Activated T-helper 2 cell treated with anti-CD3 and anti-CD28 coated beads, Interferon-gamma antibody, Interleukin-2, Interleukin-4, amounts not matched to agents 10 μg/mL and 5 μg/mL and 100 μg/mL, durations not matched to agents 14 hours and 24 hours and 36 hours (primary cell): ENCODE measurements at regions not wholly inside any gene's neighbourhood (a gene's known extent, or its start where the extent isn't known, plus 50 kb on each side); places are given as distances from the start of the nearest gene placed in this dataset.
"Not testable (repeated sequence)": the region's sequence is repeated elsewhere in the genome, so short reads cannot be mapped to it uniquely, and the experiment has no call there.

Experiments
- DNase-seq: peaks from one replicate; pipeline ENCODE4 v3.0.0; 2021; ENCODE audit warnings: low spot score
- H3K27ac Mint-ChIP-seq: one replicate; pipeline ENCODE4 v1.8.0; 2021; ENCODE audit warnings: mixed read lengths
- H3K27me3 Mint-ChIP-seq: one replicate; pipeline ENCODE4 v1.8.0; 2021; ENCODE audit warnings: low read depth, mixed read lengths
- H3K36me3 Mint-ChIP-seq: one replicate; pipeline ENCODE4 v1.8.0; 2021; ENCODE audit warnings: low read depth, mixed read lengths
- H3K4me1 Mint-ChIP-seq: one replicate; pipeline ENCODE4 v1.8.0; 2021; ENCODE audit warnings: low read depth, mixed read lengths
- H3K4me3 Mint-ChIP-seq: one replicate; pipeline ENCODE4 v1.8.0; 2021; ENCODE audit warnings: low read depth, mild to moderate bottlenecking, moderate library complexity, mixed read lengths
- H3K9me3 Mint-ChIP-seq: one replicate; pipeline ENCODE4 v1.8.0; 2021; ENCODE audit warnings: mixed read lengths
- intact Hi-C: fragments of 100-400 bp; cut with micrococcal nuclease; formaldehyde crosslinking; loops from one replicate; pipeline ENCODE4 v1.15.1; 2023

DNA sequence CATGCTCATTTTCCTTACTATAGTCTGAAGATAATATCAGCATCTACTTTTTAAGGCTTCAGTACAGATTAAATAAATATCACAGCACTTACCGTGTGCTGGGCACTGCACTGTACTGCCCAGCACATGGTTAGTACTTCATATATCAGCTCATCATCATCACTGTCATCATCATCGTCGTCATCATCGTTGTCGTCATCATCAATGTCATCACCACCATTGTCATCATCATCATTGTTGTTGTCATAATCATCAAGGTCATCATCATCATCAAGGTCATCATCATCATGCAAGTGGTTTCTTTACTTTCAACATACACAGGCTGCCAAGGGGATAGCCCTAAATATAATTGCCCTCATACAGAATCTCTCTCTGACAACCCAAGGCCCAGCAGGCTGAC lies 275.1 kb downstream of the ABCC12 start:
- peaks cover 7% of the 10 kb centered on the region for H3K27me3 Mint-ChIP-seq
- no peaks in the 10 kb centered on the region for H3K4me1 Mint-ChIP-seq
- H3K36me3 Mint-ChIP-seq: no peaks in the 10 kb centered on the region

DNA sequence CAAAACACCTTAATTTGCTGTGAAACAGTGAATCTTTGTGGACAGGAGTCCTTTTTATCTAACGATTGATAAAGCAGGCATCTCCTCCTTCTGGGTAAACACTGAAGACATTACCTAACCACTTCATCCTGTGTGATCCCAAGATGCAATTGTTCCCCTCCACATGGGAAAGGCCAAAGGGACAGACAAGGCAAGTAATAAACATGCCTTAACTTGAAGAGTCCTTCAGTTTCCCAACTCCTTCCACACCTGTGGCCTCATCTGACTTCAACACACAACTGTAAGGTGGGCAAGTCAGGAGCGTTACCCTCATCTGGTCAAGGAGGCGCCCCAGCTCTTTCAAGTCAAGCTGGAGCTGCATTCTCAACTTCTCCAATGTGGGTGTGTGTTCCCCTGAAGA lies 278.6 kb downstream of the ABCC12 start:
- Mint-ChIP-seq H3K4me3 (no peak overlapping the region), H3K27ac (no peak overlapping the region), H3K9me3 (no peaks in the 10 kb centered on the region), H3K27me3 (no peaks in the 10 kb centered on the region), H3K4me1 (no peaks in the 10 kb centered on the region), H3K36me3 (no peaks in the 10 kb centered on the region)
- intact Hi-C loops: no loop called here
- DNase-seq: no peak

More for the DNA sequence above, 275.1 kb downstream of the ABCC12 start:
- Mint-ChIP-seq H3K9me3 (no peaks in the 10 kb centered on the region), H3K27ac (no peak overlapping the region), H3K4me3 (no peak overlapping the region)
- intact Hi-C loops: no loop called here
- DNase-seq: no peak

DNA sequence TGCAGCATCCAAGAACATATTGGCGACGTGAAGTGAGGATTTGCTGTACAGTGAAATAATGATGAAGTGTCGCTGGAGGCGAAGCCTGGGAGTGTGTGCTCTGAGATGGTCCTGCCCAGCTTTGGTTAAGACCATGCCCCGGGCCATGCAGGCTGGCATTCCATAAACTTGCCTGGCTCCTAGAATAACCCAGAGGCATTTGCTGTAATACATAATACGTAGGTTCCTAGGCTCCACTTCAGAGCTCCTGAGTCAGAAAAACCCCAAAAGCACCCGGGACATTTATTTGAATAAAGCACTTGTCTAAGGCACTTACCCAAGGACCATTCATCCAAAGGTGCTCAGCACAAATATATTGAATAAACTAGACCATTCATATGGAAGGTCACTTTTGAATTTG lies 279.3 kb downstream of the ABCC12 start:
- no peaks in the 10 kb centered on the region for H3K36me3 Mint-ChIP-seq
- no peak for DNase-seq
- H3K27ac Mint-ChIP-seq: no peak overlapping the region
- no peaks in the 10 kb centered on the region for H3K27me3 Mint-ChIP-seq
- H3K4me3 Mint-ChIP-seq: no peak overlapping the region
- intact Hi-C loops: no loop called here
- H3K4me1 Mint-ChIP-seq: no peaks in the 10 kb centered on the region
- no peaks in the 10 kb centered on the region for H3K9me3 Mint-ChIP-seq

DNA sequence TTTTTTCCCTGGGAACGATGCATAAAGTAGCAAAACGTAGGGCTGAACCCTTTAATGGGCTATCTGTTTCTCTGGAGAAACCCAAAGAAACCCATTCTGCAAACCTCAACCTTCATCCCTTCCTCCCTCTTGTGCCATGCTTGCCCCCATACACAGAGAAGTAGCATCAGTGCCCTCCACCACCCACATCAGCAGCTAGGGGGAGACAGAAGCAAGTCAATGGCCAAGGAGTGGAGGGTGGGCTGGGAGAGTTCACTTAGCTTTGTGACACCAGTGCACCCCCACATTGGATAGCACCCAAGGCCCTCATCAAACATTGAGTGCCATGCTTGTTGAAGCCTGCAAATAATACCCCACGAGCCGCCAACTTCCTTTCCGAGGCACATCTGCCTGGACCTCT lies 282.4 kb downstream of the ABCC12 start:
- H3K36me3 Mint-ChIP-seq: no peaks in the 10 kb centered on the region
- H3K4me3 Mint-ChIP-seq: no peak overlapping the region
- no peak for DNase-seq
- intact Hi-C loops: no loop called here
- H3K4me1 Mint-ChIP-seq: no peaks in the 10 kb centered on the region
- H3K27ac Mint-ChIP-seq: no peak overlapping the region
- H3K9me3 Mint-ChIP-seq: peaks cover 3% of the 10 kb centered on the region
- H3K27me3 Mint-ChIP-seq: no peaks in the 10 kb centered on the region

DNA sequence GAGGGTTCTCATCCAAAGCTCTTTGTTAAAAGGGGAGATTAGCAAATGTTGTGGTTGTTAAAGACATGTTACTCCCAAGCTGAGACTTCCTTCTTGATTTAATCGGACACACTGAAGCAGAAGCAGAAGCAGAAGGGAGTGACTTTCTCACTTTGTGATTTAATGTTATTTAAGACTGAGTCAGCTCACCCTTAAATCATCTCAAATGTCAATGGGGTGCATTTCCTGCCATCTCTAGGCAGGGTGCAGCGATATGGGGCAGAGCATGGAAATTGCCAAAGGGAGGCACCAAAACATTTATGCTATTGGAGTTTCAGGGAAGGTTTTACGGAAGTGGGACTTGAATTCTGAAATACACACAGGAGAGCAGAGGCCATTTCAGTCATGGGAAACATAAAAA lies 283.6 kb downstream of the ABCC12 start:
- no peaks in the 10 kb centered on the region for H3K27me3 Mint-ChIP-seq
- intact Hi-C loops: no loop called here
- no peak overlapping the region for H3K4me3 Mint-ChIP-seq
- no peaks in the 10 kb centered on the region for H3K36me3 Mint-ChIP-seq
- H3K9me3 Mint-ChIP-seq: peaks cover 3% of the 10 kb centered on the region
- H3K4me1 Mint-ChIP-seq: no peaks in the 10 kb centered on the region
- H3K27ac Mint-ChIP-seq: no peak overlapping the region
- DNase-seq: no peak

DNA sequence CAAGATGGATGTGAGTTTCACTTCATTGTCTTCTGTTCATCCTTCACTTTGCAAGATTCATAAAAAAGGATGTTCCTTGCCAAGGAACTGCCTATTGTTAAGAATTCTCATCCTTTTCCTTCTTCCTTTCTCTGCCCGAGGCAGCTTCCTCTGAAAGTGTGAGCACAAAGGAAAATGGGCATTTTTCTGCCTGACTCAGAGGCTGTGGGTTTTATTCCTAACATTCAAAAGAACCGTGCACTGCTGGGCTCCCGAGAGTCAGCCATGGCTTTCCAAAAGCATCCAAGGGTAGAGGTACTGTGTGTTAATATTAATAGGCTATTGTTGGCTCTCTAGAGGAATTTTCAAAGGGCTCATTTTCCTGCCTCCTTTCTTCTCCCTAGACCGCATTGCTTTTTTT lies 289.4 kb downstream of the ABCC12 start:
- Mint-ChIP-seq H3K27me3 (peaks cover 1% of the 10 kb centered on the region), H3K4me3 (no peak overlapping the region), H3K9me3 (peaks cover 3% of the 10 kb centered on the region), H3K27ac (no peak overlapping the region), H3K4me1 (no peaks in the 10 kb centered on the region), H3K36me3 (no peaks in the 10 kb centered on the region)
- DNase-seq: no peak
- intact Hi-C loops: no loop called here

DNA sequence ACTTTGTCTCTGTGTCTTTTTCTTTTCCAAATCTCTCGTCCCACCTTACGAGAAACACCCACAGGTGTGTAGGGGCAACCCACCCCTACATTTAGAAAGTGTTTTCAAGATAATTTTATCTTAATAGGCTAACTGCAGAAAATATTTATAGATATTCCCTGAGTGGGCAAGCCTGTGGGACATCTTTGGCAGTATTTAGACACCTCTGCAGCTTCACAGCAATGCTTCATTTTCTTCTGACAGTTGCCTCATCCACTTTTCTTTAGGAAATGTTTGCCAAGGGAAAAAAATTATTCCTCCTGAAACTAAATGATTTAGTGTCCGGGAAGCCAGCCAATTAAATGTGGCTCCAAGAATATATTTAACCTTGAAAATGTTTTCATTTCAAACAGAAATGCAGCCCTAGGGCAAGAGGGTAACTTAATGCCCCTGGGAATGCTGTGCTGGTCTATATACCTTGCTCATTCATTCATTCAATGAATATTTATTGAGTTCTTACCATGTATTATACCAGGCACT lies 290.4 kb downstream of the ABCC12 start:
- intact Hi-C loops: no loop called here

DNA sequence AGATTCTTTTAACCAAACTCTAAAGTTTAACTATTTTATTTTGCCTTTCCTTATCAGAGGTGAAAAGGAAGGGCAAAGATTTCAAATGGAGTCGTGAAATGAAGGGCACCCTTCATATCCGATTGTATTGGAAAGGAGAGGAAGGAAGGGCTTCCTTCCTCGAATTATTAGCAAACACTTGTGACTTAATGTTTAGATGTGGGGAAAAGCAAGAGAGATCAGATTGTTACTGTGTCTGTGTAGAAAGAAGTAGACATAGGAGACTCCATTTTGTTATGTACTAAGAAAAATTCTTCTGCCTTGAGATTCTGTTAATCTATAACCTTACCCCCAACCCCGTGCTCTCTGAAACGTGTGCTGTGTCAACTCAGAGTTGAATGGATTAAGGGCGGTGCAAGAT lies 291.5 kb downstream of the ABCC12 start:
- DNase-seq, H3K4me1 Mint-ChIP-seq, H3K27me3 Mint-ChIP-seq, H3K4me3 Mint-ChIP-seq, H3K36me3 Mint-ChIP-seq, H3K27ac Mint-ChIP-seq, H3K9me3 Mint-ChIP-seq, intact Hi-C loops: not testable (repeated sequence)

More for the DNA sequence above, 290.4 kb downstream of the ABCC12 start:
- no peak for DNase-seq
- Mint-ChIP-seq H3K27ac (no peak overlapping the region), H3K36me3 (no peaks in the 10 kb centered on the region), H3K4me1 (no peaks in the 10 kb centered on the region), H3K4me3 (no peak overlapping the region), H3K27me3 (peaks cover 1% of the 10 kb centered on the region), H3K9me3 (no peaks in the 10 kb centered on the region)

DNA sequence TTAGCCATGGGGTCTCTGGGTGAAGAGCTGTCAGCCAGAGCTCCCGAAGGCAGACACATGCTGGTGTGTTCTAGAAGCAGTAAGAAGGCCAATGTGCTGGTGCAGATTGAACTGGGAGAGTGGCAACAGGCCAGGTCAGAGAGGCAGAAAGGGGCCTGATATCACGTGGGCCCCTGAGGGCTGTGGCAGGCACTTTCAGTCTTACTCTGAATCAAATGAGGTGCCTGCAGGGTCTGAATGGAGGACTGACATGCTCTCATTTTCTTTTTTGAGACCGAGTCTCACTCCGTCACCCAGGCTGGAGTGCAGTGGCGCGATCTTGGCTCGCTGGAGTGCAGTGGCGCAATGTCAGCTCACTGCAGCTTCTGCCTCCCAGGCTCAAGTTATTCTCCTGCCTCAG lies 293.8 kb downstream of the ABCC12 start:
- Mint-ChIP-seq H3K27ac (no peak overlapping the region), H3K36me3 (no peaks in the 10 kb centered on the region), H3K4me1 (no peaks in the 10 kb centered on the region), H3K9me3 (no peaks in the 10 kb centered on the region), H3K4me3 (no peak overlapping the region), H3K27me3 (peaks cover 1% of the 10 kb centered on the region)
- intact Hi-C loops: no loop called here
- no peak for DNase-seq

DNA sequence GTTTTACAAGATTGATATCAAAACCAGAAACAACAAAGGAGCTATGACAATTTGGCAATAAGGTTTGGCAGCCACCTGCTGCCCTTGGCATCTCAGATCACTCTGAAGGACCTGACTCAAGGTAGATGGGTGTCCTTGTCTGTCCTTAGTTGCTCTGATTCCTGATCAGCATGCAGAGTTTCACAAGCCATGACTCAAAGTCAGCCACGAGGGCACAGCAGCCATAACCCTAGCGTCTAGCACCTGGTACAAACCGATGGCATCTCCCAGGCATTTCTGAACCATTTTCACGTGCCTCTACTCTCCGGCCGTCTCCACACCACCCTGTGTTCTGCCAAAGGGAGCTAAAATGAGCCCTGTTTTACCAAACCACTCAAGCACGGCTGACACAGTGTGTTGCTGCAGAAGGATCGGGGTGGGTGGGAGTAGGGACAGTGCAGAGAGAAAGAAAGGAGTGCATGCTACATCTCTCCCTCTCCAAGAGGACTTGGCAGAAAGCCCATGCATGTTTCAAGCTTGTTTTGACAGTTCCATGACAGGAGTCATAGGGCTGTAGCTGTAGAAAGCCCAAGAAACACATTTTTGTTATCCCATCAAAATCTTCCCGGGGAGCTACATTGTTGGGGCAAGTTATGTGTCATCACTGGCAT lies 297.3 kb downstream of the ABCC12 start:
- H3K27ac Mint-ChIP-seq: no peak overlapping the region
- H3K36me3 Mint-ChIP-seq: no peaks in the 10 kb centered on the region
- H3K4me3 Mint-ChIP-seq: no peak overlapping the region
- H3K4me1 Mint-ChIP-seq: no peaks in the 10 kb centered on the region
- H3K9me3 Mint-ChIP-seq: peaks cover 14% of the 10 kb centered on the region
- H3K27me3 Mint-ChIP-seq: no peaks in the 10 kb centered on the region
- no peak for DNase-seq
- intact Hi-C loops: no loop called here

DNA sequence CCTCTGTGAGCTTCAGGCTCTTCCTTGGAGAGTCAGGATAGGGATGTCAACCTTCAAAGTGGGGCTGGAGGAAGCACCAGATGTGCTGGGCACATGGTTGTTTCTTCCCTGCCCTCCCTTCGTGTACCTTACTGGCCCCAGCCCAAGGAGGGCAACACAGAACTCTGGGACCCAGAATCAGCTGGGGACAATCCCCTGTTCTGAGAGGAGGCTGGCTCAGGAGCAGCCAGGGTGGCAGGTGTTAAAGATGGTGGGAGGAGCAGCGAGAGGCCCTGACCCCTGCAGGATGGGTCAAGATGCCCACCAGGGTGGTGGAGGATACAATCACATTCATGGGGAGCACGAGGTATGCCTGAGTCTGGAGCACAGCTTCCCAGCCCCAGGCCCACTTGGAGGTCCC lies 300.4 kb downstream of the ABCC12 start:
- intact Hi-C loops: no loop called here
- no peak for DNase-seq
- no peaks in the 10 kb centered on the region for H3K4me1 Mint-ChIP-seq
- H3K9me3 Mint-ChIP-seq: peaks cover 14% of the 10 kb centered on the region
- H3K4me3 Mint-ChIP-seq: no peak overlapping the region
- no peak overlapping the region for H3K27ac Mint-ChIP-seq
- H3K36me3 Mint-ChIP-seq: no peaks in the 10 kb centered on the region
- H3K27me3 Mint-ChIP-seq: no peaks in the 10 kb centered on the region

DNA sequence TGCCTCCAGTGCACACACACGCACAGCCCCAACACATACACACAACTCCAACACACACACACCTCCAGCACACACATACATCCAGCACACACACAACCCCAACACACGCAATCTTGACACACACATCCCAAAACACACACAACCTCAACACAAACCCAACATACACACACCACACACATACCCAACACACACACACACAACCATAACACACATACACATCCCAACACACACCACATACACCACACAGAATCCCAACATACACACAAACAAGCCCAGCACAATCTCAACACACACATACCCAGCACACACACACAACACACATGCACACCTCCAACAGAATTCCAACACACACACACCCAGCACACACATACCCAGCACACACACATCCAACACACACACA lies 301.1 kb downstream of the ABCC12 start:
- Mint-ChIP-seq H3K4me1 (no peaks in the 10 kb centered on the region), H3K36me3 (no peaks in the 10 kb centered on the region), H3K4me3 (no peak overlapping the region), H3K9me3 (peaks cover 14% of the 10 kb centered on the region), H3K27ac (no peak overlapping the region), H3K27me3 (no peaks in the 10 kb centered on the region)
- no peak for DNase-seq
- intact Hi-C loops: no loop called here

DNA sequence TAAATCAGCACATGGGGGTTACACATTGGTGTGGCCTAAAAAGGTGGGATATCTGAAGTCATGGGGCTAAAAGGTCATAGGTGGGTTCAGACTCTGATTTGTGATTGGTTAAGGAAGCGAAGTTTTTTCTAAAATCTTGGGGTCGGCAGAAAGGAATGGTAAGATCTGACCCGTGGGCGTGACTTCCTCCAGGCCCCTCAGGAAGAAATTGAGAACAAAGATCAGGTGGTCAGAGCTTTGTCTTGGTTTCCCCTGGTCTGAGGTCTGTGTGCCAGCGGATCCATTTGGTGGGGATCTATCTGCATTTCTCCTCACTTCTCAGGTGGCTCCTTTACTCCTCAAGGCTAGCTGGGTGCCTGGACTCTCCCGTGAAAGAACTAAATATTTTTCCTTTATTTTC lies 302.8 kb downstream of the ABCC12 start:
- no peaks in the 10 kb centered on the region for H3K27me3 Mint-ChIP-seq
- H3K36me3 Mint-ChIP-seq: no peaks in the 10 kb centered on the region
- H3K9me3 Mint-ChIP-seq: peaks cover 14% of the 10 kb centered on the region
- no peak overlapping the region for H3K27ac Mint-ChIP-seq
- H3K4me3 Mint-ChIP-seq: no peak overlapping the region
- H3K4me1 Mint-ChIP-seq: no peaks in the 10 kb centered on the region
- intact Hi-C loops: no loop called here
- no peak for DNase-seq

DNA sequence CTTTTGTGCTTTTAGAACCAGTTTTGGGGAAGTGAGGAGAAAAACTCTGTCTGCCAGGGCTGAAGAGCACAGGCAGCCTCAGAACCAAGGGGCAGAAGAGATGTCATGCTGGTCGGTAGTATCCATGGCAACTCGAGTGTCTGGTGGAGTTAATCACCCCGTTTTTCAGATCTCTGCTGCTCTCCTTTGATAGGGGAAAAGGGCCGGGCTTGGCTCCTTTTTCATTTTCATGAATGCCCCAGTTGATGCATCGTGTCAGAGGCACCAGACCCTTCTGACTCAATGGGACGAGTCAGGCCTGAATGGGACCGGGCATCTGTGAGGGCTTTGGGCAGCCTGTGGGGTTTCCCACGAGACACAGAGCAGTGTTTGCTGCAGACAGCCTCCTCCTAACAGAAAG lies 304.6 kb downstream of the ABCC12 start:
- peaks cover 14% of the 10 kb centered on the region for H3K9me3 Mint-ChIP-seq
- H3K27me3 Mint-ChIP-seq: no peaks in the 10 kb centered on the region
- no peaks in the 10 kb centered on the region for H3K4me1 Mint-ChIP-seq
- no peak overlapping the region for H3K4me3 Mint-ChIP-seq
- DNase-seq: no peak
- intact Hi-C loops: no loop called here
- H3K27ac Mint-ChIP-seq: no peak overlapping the region
- H3K36me3 Mint-ChIP-seq: no peaks in the 10 kb centered on the region
